ENCODE measurements at regions not wholly inside any gene's neighbourhood (a gene's known extent, or its start where the extent isn't known, plus 50 kb on each side); places are given as distances from the start of the nearest gene placed in this dataset.

- no peak for TF ChIP-seq CTCF (IDR thresholded peaks at IDR 0.05)
- no peak overlapping the region for H3K4me3 Mint-ChIP-seq
- H3K4me1 Mint-ChIP-seq: peaks cover 8% of the 10 kb centered on the region
- no peaks in the 10 kb centered on the region for H3K36me3 Mint-ChIP-seq (ENCODE audit: low read depth)
- DNase-seq: no peak
- H3K9me3 Mint-ChIP-seq: peaks cover 18% of the 10 kb centered on the region
- peaks cover 5% of the 10 kb centered on the region for H3K27me3 Mint-ChIP-seq (ENCODE audit: low read depth, poor library complexity)
- no peak overlapping the region for H3K27ac Mint-ChIP-seq
Measured at GRCh38 chr6:18062733-18063132, 59.7 kb downstream of the NHLRC1 start.

GRCh38 chr6:18058429-18058828, 64.0 kb downstream of the NHLRC1 start:
- Mint-ChIP-seq H3K27ac (no peak overlapping the region), H3K4me1 (peaks cover 8% of the 10 kb centered on the region), H3K9me3 (peaks cover 9% of the 10 kb centered on the region), H3K27me3 (ENCODE audit: low read depth, poor library complexity) (peaks cover 15% of the 10 kb centered on the region), H3K36me3 (ENCODE audit: low read depth) (no peaks in the 10 kb centered on the region), H3K4me3 (no peak overlapping the region)
- DNase-seq: no peak
- no peak for TF ChIP-seq CTCF (IDR thresholded peaks at IDR 0.05)

DNA sequence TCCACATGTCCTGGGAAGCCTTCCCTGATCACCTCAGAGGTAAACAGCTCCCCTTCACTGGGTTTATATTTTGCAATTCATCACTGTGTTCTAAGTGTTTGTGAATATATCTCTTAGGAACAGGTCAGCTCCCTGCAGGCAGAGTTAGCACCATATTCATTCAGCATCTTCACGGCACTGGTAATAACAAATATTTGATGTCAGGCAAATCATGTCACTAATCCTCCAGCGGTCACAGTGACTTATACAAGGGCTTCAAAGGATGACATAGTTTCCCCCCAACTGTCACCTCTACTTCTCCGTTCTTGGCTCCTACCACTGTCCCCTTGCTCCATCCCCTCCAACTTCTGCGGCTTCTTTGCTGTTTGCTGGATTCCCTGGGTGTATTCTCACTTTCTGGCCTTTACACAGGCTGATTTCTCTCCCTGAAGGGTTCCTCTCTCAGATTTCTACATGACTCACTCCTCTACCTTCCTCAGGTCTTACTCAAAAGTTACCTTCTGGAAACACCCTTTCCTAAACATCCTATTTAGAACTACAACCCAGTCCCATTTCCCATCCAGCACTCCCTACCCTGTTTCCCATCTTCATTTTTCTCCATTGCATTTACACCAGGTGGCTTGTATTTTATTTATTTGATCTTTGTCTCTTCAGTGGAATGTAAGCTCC, 66.6 kb downstream of the NHLRC1 start:
- Mint-ChIP-seq H3K36me3 (ENCODE audit: low read depth) (no peaks in the 10 kb centered on the region), H3K4me1 (peaks cover 8% of the 10 kb centered on the region), H3K4me3 (no peak overlapping the region), H3K27ac (no peak overlapping the region), H3K27me3 (ENCODE audit: low read depth, poor library complexity) (peaks cover 15% of the 10 kb centered on the region), H3K9me3 (no peaks in the 10 kb centered on the region)
- no peak for TF ChIP-seq CTCF (IDR thresholded peaks at IDR 0.05)
- DNase-seq: no peak

DNA sequence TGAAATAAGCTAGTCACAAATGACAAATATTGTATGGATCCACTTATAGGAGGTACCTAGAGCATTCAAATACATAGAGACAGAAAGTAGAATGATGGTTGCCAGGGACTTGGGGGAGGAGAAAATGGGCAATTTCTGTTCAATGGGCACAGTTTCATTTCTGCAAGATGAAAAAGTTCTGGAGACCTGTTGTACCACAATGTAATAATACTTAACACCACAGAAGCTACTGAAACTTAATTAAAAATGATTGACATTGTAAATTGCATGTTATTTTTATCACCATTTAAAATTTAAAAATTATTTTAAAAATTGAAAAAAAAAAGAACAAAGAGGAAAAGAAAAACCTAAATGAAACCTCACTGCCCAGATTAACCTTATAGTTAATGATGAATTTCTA, 67.4 kb downstream of the NHLRC1 start:
- H3K9me3 Mint-ChIP-seq: no peaks in the 10 kb centered on the region
- H3K27ac Mint-ChIP-seq: no peak overlapping the region
- no peak for DNase-seq
- peaks cover 8% of the 10 kb centered on the region for H3K4me1 Mint-ChIP-seq
- TF ChIP-seq CTCF (IDR thresholded peaks at IDR 0.05): no peak
- H3K4me3 Mint-ChIP-seq: no peak overlapping the region
- H3K27me3 Mint-ChIP-seq (ENCODE audit: low read depth, poor library complexity): peaks cover 15% of the 10 kb centered on the region
- H3K36me3 Mint-ChIP-seq (ENCODE audit: low read depth): no peaks in the 10 kb centered on the region

- Mint-ChIP-seq H3K27me3 (ENCODE audit: low read depth, poor library complexity) (peaks cover 15% of the 10 kb centered on the region), H3K9me3 (peaks cover 10% of the 10 kb centered on the region), H3K4me3 (no peak overlapping the region), H3K27ac (no peak overlapping the region), H3K4me1 (peaks cover 3% of the 10 kb centered on the region), H3K36me3 (ENCODE audit: low read depth) (no peaks in the 10 kb centered on the region)
- no peak for DNase-seq
- no peak for TF ChIP-seq CTCF (IDR thresholded peaks at IDR 0.05)
Measured at GRCh38 chr6:18053555-18054445, 66.4 kb upstream of the KIF13A start.
